22Rv1 (cell line): ENCODE measurements at regions not wholly inside any gene's neighbourhood (a gene's known extent, or its start where the extent isn't known, plus 50 kb on each side); places are given as distances from the start of the nearest gene placed in this dataset.

Source experiments
- H3K27ac ChIP-seq: fragments of 450-650 bp; 2 replicates; pipeline ENCODE4 v1.5.1; 2017
- CTCF ChIP-seq: fragments of 450-650 bp; IDR thresholded peaks from 2 replicates; pipeline ENCODE4 v1.5.1; 2017; ENCODE audit warnings: mild to moderate bottlenecking
- ZFX ChIP-seq: fragments of 450-650 bp; IDR thresholded peaks from 2 replicates; pipeline ENCODE4 v1.6.1; 2017; ENCODE audit warnings: antibody characterized with exemption, borderline replicate concordance

GRCh38 chr2:57460396-57461276, 586.0 kb upstream of the VRK2 start:
- H3K27ac ChIP-seq = no peak overlapping the region
- TF ChIP-seq ZFX (no peak), CTCF (no peak)

GRCh38 chr2:57461624-57462023, 585.0 kb upstream of the VRK2 start:
- TF ChIP-seq ZFX (no peak), CTCF (no peak)
- H3K27ac ChIP-seq = no peak overlapping the region

- TF ChIP-seq ZFX (no peak), CTCF (no peak)
- no peak overlapping the region for H3K27ac ChIP-seq
Observed at GRCh38 chr2:57465067-57465466, 581.5 kb upstream of the VRK2 start.

- TF ChIP-seq CTCF (no peak), ZFX (no peak)
- H3K27ac ChIP-seq = no peak overlapping the region
Observed at GRCh38 chr2:57465967-57466366, 580.6 kb upstream of the VRK2 start.

GRCh38 chr2:57475391-57475790, 571.2 kb upstream of the VRK2 start:
- TF ChIP-seq ZFX = no peak
- no peak for TF ChIP-seq CTCF
- no peak overlapping the region for H3K27ac ChIP-seq

- H3K27ac ChIP-seq = no peak overlapping the region
- TF ChIP-seq CTCF (no peak), ZFX (no peak)
Observed at GRCh38 chr2:57479981-57480380, 566.6 kb upstream of the VRK2 start.

GRCh38 chr2:57488061-57488460, 558.5 kb upstream of the VRK2 start:
- no peak overlapping the region for H3K27ac ChIP-seq
- no peak for TF ChIP-seq CTCF
- TF ChIP-seq ZFX = no peak
